Neural cell (in vitro differentiated cells): ENCODE measurements at regions not wholly inside any gene's neighbourhood (a gene's known extent, or its start where the extent isn't known, plus 50 kb on each side); places are given as distances from the start of the nearest gene placed in this dataset.

Source experiments
- H2AFZ ChIP-seq: fragments of 200-600, 300-800 bp; sonication (generic), shearing (Covaris generic); 2 replicates; pipeline ENCODE4 v1.6.0; 2014; ENCODE audit warnings: low read depth, mild to moderate bottlenecking, antibody characterized with exemption, low read length, moderate library complexity
- H3F3A ChIP-seq: fragments of 200-600 bp; shearing (Covaris generic); 2 replicates; pipeline ENCODE4 v1.6.1; 2016; ENCODE audit warnings: mild to moderate bottlenecking, moderate library complexity, mixed read lengths, antibody characterized with exemption, low read length; ENCODE audit not compliant: insufficient read depth, poor library complexity, severe bottlenecking
- H3K27ac ChIP-seq: fragments of 200-600, 300-800 bp; sonication (generic), shearing (Covaris generic); 2 replicates; pipeline ENCODE4 v1.5.1; 2014; ENCODE audit warnings: mild to moderate bottlenecking, low read length, moderate library complexity
- H3K27me3 ChIP-seq: fragments of 300-800, 200-600 bp; sonication (generic), shearing (Covaris generic); 2 replicates; pipeline ENCODE4 v1.6.0; 2014; ENCODE audit warnings: mild to moderate bottlenecking, low read depth, low read length, moderate library complexity; ENCODE audit not compliant: insufficient read depth
- H3K36me3 ChIP-seq: fragments of 300-800, 200-600 bp; sonication (generic), shearing (Covaris generic); 2 replicates; pipeline ENCODE4 v1.5.1; 2014; ENCODE audit warnings: mild to moderate bottlenecking, antibody characterized with exemption, low read length, moderate library complexity; ENCODE audit not compliant: insufficient read depth
- H3K4me2 ChIP-seq: fragments of 300-800, 200-600 bp; sonication (generic), shearing (Covaris generic); 2 replicates; pipeline ENCODE4 v1.6.0; 2014; ENCODE audit warnings: mild to moderate bottlenecking, low read length
- H3K4me3 ChIP-seq: fragments of 300-800, 200-600 bp; sonication (generic), shearing (Covaris generic); 2 replicates; pipeline ENCODE4 v1.5.1; 2014; ENCODE audit warnings: mild to moderate bottlenecking, low read length, moderate library complexity
- H3K79me2 ChIP-seq: fragments of 200-600 bp; shearing (Covaris generic); replicated peaks from 2 replicates; pipeline ENCODE4 v1.6.0; 2014; ENCODE audit warnings: mild to moderate bottlenecking, low read length, moderate library complexity; ENCODE audit not compliant: insufficient read depth
- H3K9ac ChIP-seq: fragments of 300-800, 200-600 bp; sonication (generic), shearing (Covaris generic); 2 replicates; pipeline ENCODE4 v1.6.1; 2016; ENCODE audit warnings: mild to moderate bottlenecking, low read length, mixed read lengths
- H3K9me2 ChIP-seq: fragments of 200-600 bp; shearing (Covaris generic); 2 replicates; pipeline ENCODE4 v1.6.1; 2016; ENCODE audit warnings: mild to moderate bottlenecking, low read length, mixed read lengths; ENCODE audit not compliant: insufficient read depth
- H3K9me3 ChIP-seq: fragments of 200-600, 300-800 bp; sonication (generic), shearing (Covaris generic); 2 replicates; pipeline ENCODE4 v1.6.1; 2016; ENCODE audit warnings: mild to moderate bottlenecking, mixed run types, low read length, moderate library complexity, mixed read lengths
- H4K20me1 ChIP-seq: fragments of 200-600 bp; shearing (Covaris generic); 2 replicates; pipeline ENCODE4 v1.6.1; 2016; ENCODE audit warnings: mild to moderate bottlenecking, mixed run types; ENCODE audit not compliant: insufficient read depth
- EP300 ChIP-seq: fragments of 450-650 bp; conservative IDR thresholded peaks from 2 replicates; pipeline ENCODE4 v1.6.1; 2014; ENCODE audit warnings: antibody characterized with exemption, mild to moderate bottlenecking, moderate library complexity; ENCODE audit not compliant: poor library complexity, severe bottlenecking
- EZH2 ChIP-seq: fragments of 200-600, 300-800 bp; shearing (Covaris generic), sonication (generic); IDR thresholded peaks from 2 replicates; pipeline ENCODE4 v1.6.1; 2014; ENCODE audit warnings: antibody characterized with exemption, low read length, borderline replicate concordance, mild to moderate bottlenecking; ENCODE audit not compliant: insufficient read depth, poor library complexity, severe bottlenecking
- MXI1 ChIP-seq: fragments of 450-650 bp; conservative IDR thresholded peaks from 2 replicates; pipeline ENCODE4 v1.6.1; 2014; ENCODE audit warnings: antibody characterized with exemption, mild to moderate bottlenecking; ENCODE audit not compliant: poor library complexity, severe bottlenecking
- POLR2AphosphoS5 ChIP-seq: IDR thresholded peaks from 2 replicates; pipeline ENCODE4 v1.6.1; 2012
- RAD21 ChIP-seq: fragments of 450-650 bp; conservative IDR thresholded peaks from 2 replicates; pipeline ENCODE4 v1.6.1; 2014; ENCODE audit warnings: antibody characterized with exemption, mild to moderate bottlenecking, moderate library complexity
- SMC3 ChIP-seq: fragments of 450-650 bp; conservative IDR thresholded peaks from 2 replicates; pipeline ENCODE4 v1.6.1; 2014; ENCODE audit warnings: antibody characterized with exemption, mild to moderate bottlenecking, moderate library complexity; ENCODE audit not compliant: poor library complexity
- TAF1 ChIP-seq: IDR thresholded peaks from 2 replicates; pipeline ENCODE4 v1.6.1; 2012; ENCODE audit warnings: low read depth
- TF ChIP-seq, protein P1 (sequence below): fragments of 450-650 bp; IDR thresholded peaks from 2 replicates; pipeline ENCODE4 v1.5.1; 2014; ENCODE audit warnings: antibody characterized with exemption, mild to moderate bottlenecking, moderate library complexity; ENCODE audit not compliant: poor library complexity, severe bottlenecking
- TF ChIP-seq, protein P2 (sequence below): IDR thresholded peaks from 2 replicates; pipeline ENCODE4 v1.6.1; 2012; ENCODE audit warnings: borderline replicate concordance

DNA sequence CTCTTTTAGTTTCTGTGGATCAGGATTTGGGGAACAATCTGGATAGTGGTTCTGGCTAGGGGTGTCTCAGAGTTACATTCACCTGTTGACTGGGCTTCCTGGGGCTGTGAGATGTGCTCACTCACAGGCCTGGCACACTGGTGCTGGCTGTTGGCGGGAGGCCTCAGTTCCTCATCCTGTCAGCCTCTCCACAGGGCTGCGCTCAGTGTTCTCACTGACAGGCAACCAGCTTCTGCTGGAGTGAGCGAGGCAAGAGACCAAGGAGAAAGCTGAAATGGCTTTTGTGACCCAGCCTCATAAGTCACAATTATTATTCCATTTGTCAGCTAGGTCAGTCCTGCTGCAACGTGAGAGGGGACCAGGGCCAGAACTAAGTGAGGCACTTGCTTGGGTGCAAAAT lies 180.6 kb upstream of the GLI2 start:
- Histone ChIP-seq H3K9ac (no peak overlapping the region), H3K27ac (no peak overlapping the region), H3K4me3 (no peak overlapping the region), H3K9me3 (no peaks in the 10 kb centered on the region), H3K4me2 (no peak overlapping the region), H3K27me3 (peaks cover 13% of the 10 kb centered on the region), H3K9me2 (no peaks in the 10 kb centered on the region), H2AFZ (no peak overlapping the region), H4K20me1 (no peaks in the 10 kb centered on the region), H3F3A (no peaks in the 10 kb centered on the region), H3K79me2 (no peaks in the 10 kb centered on the region), H3K36me3 (no peaks in the 10 kb centered on the region)
- TF ChIP-seq, protein P1, sequence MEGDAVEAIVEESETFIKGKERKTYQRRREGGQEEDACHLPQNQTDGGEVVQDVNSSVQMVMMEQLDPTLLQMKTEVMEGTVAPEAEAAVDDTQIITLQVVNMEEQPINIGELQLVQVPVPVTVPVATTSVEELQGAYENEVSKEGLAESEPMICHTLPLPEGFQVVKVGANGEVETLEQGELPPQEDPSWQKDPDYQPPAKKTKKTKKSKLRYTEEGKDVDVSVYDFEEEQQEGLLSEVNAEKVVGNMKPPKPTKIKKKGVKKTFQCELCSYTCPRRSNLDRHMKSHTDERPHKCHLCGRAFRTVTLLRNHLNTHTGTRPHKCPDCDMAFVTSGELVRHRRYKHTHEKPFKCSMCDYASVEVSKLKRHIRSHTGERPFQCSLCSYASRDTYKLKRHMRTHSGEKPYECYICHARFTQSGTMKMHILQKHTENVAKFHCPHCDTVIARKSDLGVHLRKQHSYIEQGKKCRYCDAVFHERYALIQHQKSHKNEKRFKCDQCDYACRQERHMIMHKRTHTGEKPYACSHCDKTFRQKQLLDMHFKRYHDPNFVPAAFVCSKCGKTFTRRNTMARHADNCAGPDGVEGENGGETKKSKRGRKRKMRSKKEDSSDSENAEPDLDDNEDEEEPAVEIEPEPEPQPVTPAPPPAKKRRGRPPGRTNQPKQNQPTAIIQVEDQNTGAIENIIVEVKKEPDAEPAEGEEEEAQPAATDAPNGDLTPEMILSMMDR = no peak
- TF ChIP-seq POLR2AphosphoS5 (no peak), EP300 (no peak), RAD21 (no peak), EZH2 (no peak), TAF1 (no peak), MXI1 (no peak), SMC3 (no peak)
- TF ChIP-seq, protein P2, sequence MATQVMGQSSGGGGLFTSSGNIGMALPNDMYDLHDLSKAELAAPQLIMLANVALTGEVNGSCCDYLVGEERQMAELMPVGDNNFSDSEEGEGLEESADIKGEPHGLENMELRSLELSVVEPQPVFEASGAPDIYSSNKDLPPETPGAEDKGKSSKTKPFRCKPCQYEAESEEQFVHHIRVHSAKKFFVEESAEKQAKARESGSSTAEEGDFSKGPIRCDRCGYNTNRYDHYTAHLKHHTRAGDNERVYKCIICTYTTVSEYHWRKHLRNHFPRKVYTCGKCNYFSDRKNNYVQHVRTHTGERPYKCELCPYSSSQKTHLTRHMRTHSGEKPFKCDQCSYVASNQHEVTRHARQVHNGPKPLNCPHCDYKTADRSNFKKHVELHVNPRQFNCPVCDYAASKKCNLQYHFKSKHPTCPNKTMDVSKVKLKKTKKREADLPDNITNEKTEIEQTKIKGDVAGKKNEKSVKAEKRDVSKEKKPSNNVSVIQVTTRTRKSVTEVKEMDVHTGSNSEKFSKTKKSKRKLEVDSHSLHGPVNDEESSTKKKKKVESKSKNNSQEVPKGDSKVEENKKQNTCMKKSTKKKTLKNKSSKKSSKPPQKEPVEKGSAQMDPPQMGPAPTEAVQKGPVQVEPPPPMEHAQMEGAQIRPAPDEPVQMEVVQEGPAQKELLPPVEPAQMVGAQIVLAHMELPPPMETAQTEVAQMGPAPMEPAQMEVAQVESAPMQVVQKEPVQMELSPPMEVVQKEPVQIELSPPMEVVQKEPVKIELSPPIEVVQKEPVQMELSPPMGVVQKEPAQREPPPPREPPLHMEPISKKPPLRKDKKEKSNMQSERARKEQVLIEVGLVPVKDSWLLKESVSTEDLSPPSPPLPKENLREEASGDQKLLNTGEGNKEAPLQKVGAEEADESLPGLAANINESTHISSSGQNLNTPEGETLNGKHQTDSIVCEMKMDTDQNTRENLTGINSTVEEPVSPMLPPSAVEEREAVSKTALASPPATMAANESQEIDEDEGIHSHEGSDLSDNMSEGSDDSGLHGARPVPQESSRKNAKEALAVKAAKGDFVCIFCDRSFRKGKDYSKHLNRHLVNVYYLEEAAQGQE = no peak

DNA sequence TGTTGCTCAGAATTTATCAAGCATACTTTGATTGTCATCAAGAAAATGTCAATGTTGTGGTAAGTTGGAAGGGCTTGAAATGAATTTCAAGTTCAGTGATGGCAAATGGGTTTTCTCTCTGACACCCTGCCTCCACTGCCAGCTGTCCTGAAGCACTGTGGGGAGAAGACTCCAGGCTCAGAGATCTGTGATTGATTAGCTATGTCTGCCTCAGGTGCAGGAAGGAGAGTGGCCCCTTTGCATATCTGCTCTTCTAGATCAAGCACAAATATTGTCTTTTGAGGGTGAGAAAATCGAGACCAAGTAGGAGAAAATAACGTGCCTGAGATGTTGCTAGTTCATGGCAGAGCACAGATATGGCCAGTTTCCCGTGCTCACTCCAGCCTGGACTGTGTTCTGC lies 178.8 kb upstream of the GLI2 start:
- H3K4me2 ChIP-seq = no peak overlapping the region
- H3K27ac ChIP-seq = no peak overlapping the region
- H3K9me2 ChIP-seq = no peaks in the 10 kb centered on the region
- no peaks in the 10 kb centered on the region for H3K9me3 ChIP-seq
- H3K27me3 ChIP-seq = peaks cover 13% of the 10 kb centered on the region
- H3K79me2 ChIP-seq = no peaks in the 10 kb centered on the region
- H3K4me3 ChIP-seq = no peak overlapping the region
- no peaks in the 10 kb centered on the region for H3K36me3 ChIP-seq
- TF ChIP-seq POLR2AphosphoS5 (no peak), MXI1 (no peak)
- H3K9ac ChIP-seq = no peak overlapping the region
- no peaks in the 10 kb centered on the region for H3F3A ChIP-seq
- no peak overlapping the region for H2AFZ ChIP-seq
- no peaks in the 10 kb centered on the region for H4K20me1 ChIP-seq

DNA sequence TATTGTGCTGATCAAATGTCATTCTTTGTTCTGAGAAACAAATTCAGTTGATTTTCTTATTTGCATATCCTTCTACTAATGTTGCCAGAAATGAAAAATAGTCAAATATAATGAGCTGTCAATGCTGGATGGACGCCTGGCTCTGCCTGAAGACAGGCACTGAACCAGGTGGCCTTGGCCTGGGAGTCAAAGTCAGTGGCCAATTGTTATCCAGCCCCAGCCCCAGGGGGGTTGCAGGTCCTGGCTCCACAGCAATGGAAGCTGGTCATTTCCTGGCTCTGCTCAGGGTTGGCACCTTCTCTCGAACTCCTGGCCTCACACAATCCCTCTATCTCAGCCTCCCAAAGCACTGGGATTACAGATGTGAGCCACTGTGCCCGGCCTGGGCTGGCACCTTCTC lies 176.8 kb upstream of the GLI2 start:
- H3K27me3 ChIP-seq = peaks cover 5% of the 10 kb centered on the region
- no peak overlapping the region for H3K4me3 ChIP-seq
- no peaks in the 10 kb centered on the region for H3K9me2 ChIP-seq
- H4K20me1 ChIP-seq = no peaks in the 10 kb centered on the region
- H2AFZ ChIP-seq = no peak overlapping the region
- H3F3A ChIP-seq = no peaks in the 10 kb centered on the region
- no peak overlapping the region for H3K9ac ChIP-seq
- H3K36me3 ChIP-seq = no peaks in the 10 kb centered on the region
- TF ChIP-seq, protein P1 = no peak
- no peaks in the 10 kb centered on the region for H3K79me2 ChIP-seq
- H3K4me2 ChIP-seq = no peak overlapping the region
- no peak overlapping the region for H3K27ac ChIP-seq
- no peaks in the 10 kb centered on the region for H3K9me3 ChIP-seq
